ENCODE measurements at regions not wholly inside any gene's neighbourhood (a gene's known extent, or its start where the extent isn't known, plus 50 kb on each side); places are given as distances from the start of the nearest gene placed in this dataset.

GRCh38 chr1:22246755-22247480 lies 104.0 kb upstream of the WNT4 start:
- no peak for DNase-seq

GRCh38 chr1:22247527-22248245 lies 104.8 kb upstream of the WNT4 start:
- DNase-seq, result no peak

- DNase-seq, result no peak
These were observed 105.8 kb upstream of the WNT4 start for GRCh38 chr1:22248746-22249145.

GRCh38 chr1:22249928-22250680 lies 107.2 kb upstream of the WNT4 start:
- no peak for DNase-seq

GRCh38 chr1:22250724-22251123 lies 107.8 kb upstream of the WNT4 start:
- DNase-seq, result no peak

- no peak for DNase-seq
These were observed 109.4 kb upstream of the WNT4 start for GRCh38 chr1:22252251-22252650.

GRCh38 chr1:22253012-22253790 lies 110.3 kb upstream of the WNT4 start:
- DNase-seq, result no peak

- no peak for DNase-seq
These were observed 111.9 kb upstream of the WNT4 start for GRCh38 chr1:22254756-22255155.

- no peak for DNase-seq
These were observed 112.7 kb upstream of the WNT4 start for GRCh38 chr1:22255341-22256212.

- no peak for DNase-seq
These were observed 113.3 kb upstream of the WNT4 start for GRCh38 chr1:22256213-22256512.

- DNase-seq, result no peak
These were observed 114.7 kb upstream of the WNT4 start for GRCh38 chr1:22257290-22258275.

GRCh38 chr1:22258698-22259097 lies 115.8 kb upstream of the WNT4 start:
- DNase-seq, result no peak

GRCh38 chr1:22259551-22260282 lies 116.8 kb upstream of the WNT4 start:
- DNase-seq, result no peak

GRCh38 chr1:22260860-22261432 lies 118.0 kb upstream of the WNT4 start:
- no peak for DNase-seq

- DNase-seq, result no peak
These were observed 118.7 kb upstream of the WNT4 start for GRCh38 chr1:22261580-22261979.

GRCh38 chr1:22262583-22262982 lies 119.7 kb upstream of the WNT4 start:
- no peak for DNase-seq

GRCh38 chr1:22263359-22263758 lies 120.5 kb upstream of the WNT4 start:
- no peak for DNase-seq

GRCh38 chr1:22264464-22265341 lies 121.8 kb upstream of the WNT4 start:
- no peak for DNase-seq

GRCh38 chr1:22266141-22266540 lies 123.2 kb upstream of the WNT4 start:
- DNase-seq, result no peak
